ENCODE measurements at regions not wholly inside any gene's neighbourhood (a gene's known extent, or its start where the extent isn't known, plus 50 kb on each side); places are given as distances from the start of the nearest gene placed in this dataset.
"Not testable (repeated sequence)": the region's sequence is repeated elsewhere in the genome, so short reads cannot be mapped to it uniquely, and the experiment has no call there.

GRCh38 chr4:138869165-138869564, 146.4 kb upstream of the NOCT start:
- DNase-seq (ENCODE audit: insufficient read length, low spot score) (no peak), FAIRE-seq (no peak)
- TF ChIP-seq TAF1 (IDR thresholded peaks at IDR 0.05; ENCODE audit: low read depth, low read length) (no peak), POLR2AphosphoS5 (IDR thresholded peaks at IDR 0.05; ENCODE audit: low read depth, low read length) (no peak), SPI1 (IDR thresholded peaks at IDR 0.05; ENCODE audit: low read depth, low read length) (no peak)

GRCh38 chr4:138868562-138868961, 147.0 kb upstream of the NOCT start:
- no peak for FAIRE-seq
- no peak for DNase-seq (ENCODE audit: insufficient read length, low spot score)
- no peak for TF ChIP-seq POLR2A (IDR thresholded peaks at IDR 0.05; ENCODE audit: low read depth, low read length)
- no peak for TF ChIP-seq POLR2AphosphoS5 (IDR thresholded peaks at IDR 0.05; ENCODE audit: low read depth, low read length)
- no peak for TF ChIP-seq TAF1 (IDR thresholded peaks at IDR 0.05; ENCODE audit: low read depth, low read length)
- TF ChIP-seq PAX5 (IDR thresholded peaks at IDR 0.05; ENCODE audit: insufficient read depth, low read length, severe bottlenecking), result no peak
- no peak for TF ChIP-seq POU2F2 (IDR thresholded peaks at IDR 0.05; ENCODE audit: low read depth, low read length)
- TF ChIP-seq SPI1 (IDR thresholded peaks at IDR 0.05; ENCODE audit: low read depth, low read length), result no peak

GRCh38 chr4:138867404-138867803, 148.2 kb upstream of the NOCT start:
- FAIRE-seq (no peak), DNase-seq (ENCODE audit: insufficient read length, low spot score) (no peak)
- no peak for TF ChIP-seq POU2F2 (IDR thresholded peaks at IDR 0.05; ENCODE audit: low read depth, low read length)
- TF ChIP-seq SPI1 (IDR thresholded peaks at IDR 0.05; ENCODE audit: low read depth, low read length), result no peak
- TF ChIP-seq TAF1 (IDR thresholded peaks at IDR 0.05; ENCODE audit: low read depth, low read length), result no peak
- TF ChIP-seq POLR2AphosphoS5 (IDR thresholded peaks at IDR 0.05; ENCODE audit: low read depth, low read length), result no peak
- no peak for TF ChIP-seq POLR2A (IDR thresholded peaks at IDR 0.05; ENCODE audit: low read depth, low read length)
- TF ChIP-seq PAX5 (IDR thresholded peaks at IDR 0.05; ENCODE audit: insufficient read depth, low read length, severe bottlenecking), result no peak

- FAIRE-seq, result no peak
- no peak for TF ChIP-seq SPI1 (IDR thresholded peaks at IDR 0.05; ENCODE audit: low read depth, low read length)
- DNase-seq (ENCODE audit: insufficient read length, low spot score), result no peak
Measured at GRCh38 chr4:138866314-138866713, 149.3 kb upstream of the NOCT start.

GRCh38 chr4:138865765-138866164, 149.8 kb upstream of the NOCT start:
- no peak for FAIRE-seq
- TF ChIP-seq SPI1 (IDR thresholded peaks at IDR 0.05; ENCODE audit: low read depth, low read length) (no peak), POU2F2 (IDR thresholded peaks at IDR 0.05; ENCODE audit: low read depth, low read length) (no peak), POLR2AphosphoS5 (IDR thresholded peaks at IDR 0.05; ENCODE audit: low read depth, low read length) (no peak), TAF1 (IDR thresholded peaks at IDR 0.05; ENCODE audit: low read depth, low read length) (no peak), PAX5 (IDR thresholded peaks at IDR 0.05; ENCODE audit: insufficient read depth, low read length, severe bottlenecking) (no peak), POLR2A (IDR thresholded peaks at IDR 0.05; ENCODE audit: low read depth, low read length) (no peak)
- no peak for DNase-seq (ENCODE audit: insufficient read length, low spot score)

- no peak for FAIRE-seq
- TF ChIP-seq PAX5 (IDR thresholded peaks at IDR 0.05; ENCODE audit: insufficient read depth, low read length, severe bottlenecking) (no peak), POLR2A (IDR thresholded peaks at IDR 0.05; ENCODE audit: low read depth, low read length) (no peak), POU2F2 (IDR thresholded peaks at IDR 0.05; ENCODE audit: low read depth, low read length) (no peak), TAF1 (IDR thresholded peaks at IDR 0.05; ENCODE audit: low read depth, low read length) (no peak), POLR2AphosphoS5 (IDR thresholded peaks at IDR 0.05; ENCODE audit: low read depth, low read length) (no peak), SPI1 (IDR thresholded peaks at IDR 0.05; ENCODE audit: low read depth, low read length) (no peak)
- no peak for DNase-seq (ENCODE audit: insufficient read length, low spot score)
Measured at GRCh38 chr4:138864961-138865720, 150.4 kb upstream of the NOCT start.

GRCh38 chr4:138863160-138863559, 152.4 kb upstream of the NOCT start:
- no peak for FAIRE-seq
- DNase-seq (ENCODE audit: insufficient read length, low spot score), result no peak
- no peak for TF ChIP-seq SPI1 (IDR thresholded peaks at IDR 0.05; ENCODE audit: low read depth, low read length)
- TF ChIP-seq PAX5 (IDR thresholded peaks at IDR 0.05; ENCODE audit: insufficient read depth, low read length, severe bottlenecking), result no peak
- no peak for TF ChIP-seq POLR2AphosphoS5 (IDR thresholded peaks at IDR 0.05; ENCODE audit: low read depth, low read length)
- TF ChIP-seq TAF1 (IDR thresholded peaks at IDR 0.05; ENCODE audit: low read depth, low read length), result no peak
- no peak for TF ChIP-seq POLR2A (IDR thresholded peaks at IDR 0.05; ENCODE audit: low read depth, low read length)
- TF ChIP-seq POU2F2 (IDR thresholded peaks at IDR 0.05; ENCODE audit: low read depth, low read length), result no peak

- FAIRE-seq (no peak), DNase-seq (ENCODE audit: insufficient read length, low spot score) (no peak)
- no peak for TF ChIP-seq POLR2A (IDR thresholded peaks at IDR 0.05; ENCODE audit: low read depth, low read length)
- no peak for TF ChIP-seq POLR2AphosphoS5 (IDR thresholded peaks at IDR 0.05; ENCODE audit: low read depth, low read length)
- TF ChIP-seq TAF1 (IDR thresholded peaks at IDR 0.05; ENCODE audit: low read depth, low read length), result no peak
- no peak for TF ChIP-seq PAX5 (IDR thresholded peaks at IDR 0.05; ENCODE audit: insufficient read depth, low read length, severe bottlenecking)
- no peak for TF ChIP-seq POU2F2 (IDR thresholded peaks at IDR 0.05; ENCODE audit: low read depth, low read length)
- no peak for TF ChIP-seq SPI1 (IDR thresholded peaks at IDR 0.05; ENCODE audit: low read depth, low read length)
Measured at GRCh38 chr4:138861135-138861534, 154.4 kb upstream of the NOCT start.

GRCh38 chr4:138860357-138860756, 155.2 kb upstream of the NOCT start:
- not testable (repeated sequence) for FAIRE-seq; DNase-seq (ENCODE audit: insufficient read length, low spot score)

GRCh38 chr4:138859254-138859653, 156.3 kb upstream of the NOCT start:
- TF ChIP-seq TAF1 (IDR thresholded peaks at IDR 0.05; ENCODE audit: low read depth, low read length) (no peak), POU2F2 (IDR thresholded peaks at IDR 0.05; ENCODE audit: low read depth, low read length) (no peak), PAX5 (IDR thresholded peaks at IDR 0.05; ENCODE audit: insufficient read depth, low read length, severe bottlenecking) (no peak), SPI1 (IDR thresholded peaks at IDR 0.05; ENCODE audit: low read depth, low read length) (no peak), POLR2A (IDR thresholded peaks at IDR 0.05; ENCODE audit: low read depth, low read length) (no peak)
- no peak for FAIRE-seq
- no peak for DNase-seq (ENCODE audit: insufficient read length, low spot score)

Measured in GM12891 (cell line).